ENCODE measurements at regions not wholly inside any gene's neighbourhood (a gene's known extent, or its start where the extent isn't known, plus 50 kb on each side); places are given as distances from the start of the nearest gene placed in this dataset.

GRCh38 chr14:71672596-71672995 lies 259.6 kb upstream of the RGS6 start:
- no peak for DNase-seq (ENCODE audit: low spot score)

- no peak for DNase-seq (ENCODE audit: low spot score)
Measured at GRCh38 chr14:71675126-71675899, 256.9 kb upstream of the RGS6 start.

GRCh38 chr14:71675900-71676287 lies 256.3 kb upstream of the RGS6 start:
- DNase-seq (ENCODE audit: low spot score), result no peak

- DNase-seq (ENCODE audit: low spot score), result no peak
Measured at GRCh38 chr14:71680736-71681387, 251.4 kb upstream of the RGS6 start.

GRCh38 chr14:71682337-71682736 lies 249.9 kb upstream of the RGS6 start:
- DNase-seq (ENCODE audit: low spot score), result no peak

- DNase-seq (ENCODE audit: low spot score), result no peak
Measured at GRCh38 chr14:71684323-71684722, 247.9 kb upstream of the RGS6 start.

GRCh38 chr14:71686677-71687076 lies 245.6 kb upstream of the RGS6 start:
- no peak for DNase-seq (ENCODE audit: low spot score)

GRCh38 chr14:71687166-71687831 lies 244.9 kb upstream of the RGS6 start:
- DNase-seq (ENCODE audit: low spot score), result no peak

GRCh38 chr14:71688576-71688975 lies 243.7 kb upstream of the RGS6 start:
- no peak for DNase-seq (ENCODE audit: low spot score)

- no peak for DNase-seq (ENCODE audit: low spot score)
Measured at GRCh38 chr14:71690478-71690877, 241.8 kb upstream of the RGS6 start.

GRCh38 chr14:71692496-71692895 lies 239.7 kb upstream of the RGS6 start:
- DNase-seq (ENCODE audit: low spot score), result peak; percentile 14

- DNase-seq (ENCODE audit: low spot score), result no peak
Measured at GRCh38 chr14:71693381-71693780, 238.8 kb upstream of the RGS6 start.

GRCh38 chr14:71694591-71695530 lies 237.4 kb upstream of the RGS6 start:
- no peak for DNase-seq (ENCODE audit: low spot score)

- DNase-seq (ENCODE audit: low spot score), result no peak
Measured at GRCh38 chr14:71695611-71696350, 236.4 kb upstream of the RGS6 start.

- no peak for DNase-seq (ENCODE audit: low spot score)
Measured at GRCh38 chr14:71698027-71698426, 234.2 kb upstream of the RGS6 start.

GRCh38 chr14:71698673-71699072 lies 233.6 kb upstream of the RGS6 start:
- no peak for DNase-seq (ENCODE audit: low spot score)

GRCh38 chr14:71701990-71702389 lies 230.2 kb upstream of the RGS6 start:
- DNase-seq (ENCODE audit: low spot score), result no peak

- no peak for DNase-seq (ENCODE audit: low spot score)
Measured at GRCh38 chr14:71702786-71703185, 229.4 kb upstream of the RGS6 start.

GRCh38 chr14:71703477-71703876 lies 228.8 kb upstream of the RGS6 start:
- no peak for DNase-seq (ENCODE audit: low spot score)

GRCh38 chr14:71704210-71704609 lies 228.0 kb upstream of the RGS6 start:
- DNase-seq (ENCODE audit: low spot score), result no peak

GRCh38 chr14:71705460-71705859 lies 226.8 kb upstream of the RGS6 start:
- DNase-seq (ENCODE audit: low spot score), result no peak

All from A172 (cell line).